ENCODE measurements at regions not wholly inside any gene's neighbourhood (a gene's known extent, or its start where the extent isn't known, plus 50 kb on each side); places are given as distances from the start of the nearest gene placed in this dataset.

DNA sequence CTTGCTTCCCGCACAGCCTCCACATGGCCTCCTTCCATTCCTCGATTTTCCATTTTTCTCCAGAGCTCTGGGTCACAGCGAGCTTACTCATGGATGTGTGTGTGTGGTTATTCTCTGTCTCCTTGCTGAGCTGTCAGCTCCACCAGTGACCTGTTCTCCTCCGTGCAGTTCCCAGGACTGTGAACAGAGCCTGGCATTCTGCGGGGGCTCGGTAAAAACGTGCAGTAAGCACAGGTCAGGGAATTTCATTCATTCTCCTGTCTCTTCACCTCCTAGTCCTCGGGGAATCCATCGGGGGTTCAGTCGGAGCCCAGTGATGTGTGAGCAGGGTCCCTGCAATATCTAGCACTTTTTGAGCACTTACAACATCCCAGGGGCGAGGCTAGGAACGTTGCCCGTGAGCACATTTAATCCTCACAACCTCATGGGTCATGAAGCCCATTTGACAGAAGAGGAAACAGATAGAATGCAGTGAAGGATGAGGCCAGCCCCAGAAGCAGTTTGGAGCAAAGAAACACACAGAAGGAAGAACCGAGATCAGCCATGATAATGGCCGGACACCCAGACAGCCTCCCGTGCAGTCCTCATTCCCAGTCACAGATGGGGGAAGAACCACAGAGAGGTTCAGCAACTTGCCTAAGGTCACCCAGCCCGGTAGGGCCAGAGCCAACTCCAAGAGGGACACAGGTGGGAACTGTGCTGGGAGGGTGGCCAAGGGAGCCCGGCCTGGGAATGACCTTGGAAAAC is 183.2 kb upstream of the GSE1 start:
- TF ChIP-seq, protein P1, sequence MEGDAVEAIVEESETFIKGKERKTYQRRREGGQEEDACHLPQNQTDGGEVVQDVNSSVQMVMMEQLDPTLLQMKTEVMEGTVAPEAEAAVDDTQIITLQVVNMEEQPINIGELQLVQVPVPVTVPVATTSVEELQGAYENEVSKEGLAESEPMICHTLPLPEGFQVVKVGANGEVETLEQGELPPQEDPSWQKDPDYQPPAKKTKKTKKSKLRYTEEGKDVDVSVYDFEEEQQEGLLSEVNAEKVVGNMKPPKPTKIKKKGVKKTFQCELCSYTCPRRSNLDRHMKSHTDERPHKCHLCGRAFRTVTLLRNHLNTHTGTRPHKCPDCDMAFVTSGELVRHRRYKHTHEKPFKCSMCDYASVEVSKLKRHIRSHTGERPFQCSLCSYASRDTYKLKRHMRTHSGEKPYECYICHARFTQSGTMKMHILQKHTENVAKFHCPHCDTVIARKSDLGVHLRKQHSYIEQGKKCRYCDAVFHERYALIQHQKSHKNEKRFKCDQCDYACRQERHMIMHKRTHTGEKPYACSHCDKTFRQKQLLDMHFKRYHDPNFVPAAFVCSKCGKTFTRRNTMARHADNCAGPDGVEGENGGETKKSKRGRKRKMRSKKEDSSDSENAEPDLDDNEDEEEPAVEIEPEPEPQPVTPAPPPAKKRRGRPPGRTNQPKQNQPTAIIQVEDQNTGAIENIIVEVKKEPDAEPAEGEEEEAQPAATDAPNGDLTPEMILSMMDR (IDR thresholded peaks at IDR 0.05): no peak
- TF ChIP-seq POLR2A (IDR thresholded peaks at IDR 0.05): no peak
